Fibroblast of the aortic adventitia (primary cell): ENCODE measurements at regions not wholly inside any gene's neighbourhood (a gene's known extent, or its start where the extent isn't known, plus 50 kb on each side); places are given as distances from the start of the nearest gene placed in this dataset.
A peak's percentile ranks its signal among the peaks of the same experiment; 100 is the strongest.

Experiments used
- DNase-seq: peaks from one replicate; pipeline ENCODE4 v3.0.0-alpha.2; 2010; ENCODE audit warnings: low read depth
- H3K4me3 ChIP-seq: 2 replicates; pipeline ENCODE4 v1.5.1; 2011; ENCODE audit warnings: low read depth, mild to moderate bottlenecking, control low read depth, low read length, moderate library complexity
- CTCF ChIP-seq: IDR thresholded peaks from 2 replicates; pipeline ENCODE4 v1.5.1; 2011; ENCODE audit warnings: mild to moderate bottlenecking, low read length, control low read depth, inconsistent platforms; ENCODE audit not compliant: insufficient read depth

DNA sequence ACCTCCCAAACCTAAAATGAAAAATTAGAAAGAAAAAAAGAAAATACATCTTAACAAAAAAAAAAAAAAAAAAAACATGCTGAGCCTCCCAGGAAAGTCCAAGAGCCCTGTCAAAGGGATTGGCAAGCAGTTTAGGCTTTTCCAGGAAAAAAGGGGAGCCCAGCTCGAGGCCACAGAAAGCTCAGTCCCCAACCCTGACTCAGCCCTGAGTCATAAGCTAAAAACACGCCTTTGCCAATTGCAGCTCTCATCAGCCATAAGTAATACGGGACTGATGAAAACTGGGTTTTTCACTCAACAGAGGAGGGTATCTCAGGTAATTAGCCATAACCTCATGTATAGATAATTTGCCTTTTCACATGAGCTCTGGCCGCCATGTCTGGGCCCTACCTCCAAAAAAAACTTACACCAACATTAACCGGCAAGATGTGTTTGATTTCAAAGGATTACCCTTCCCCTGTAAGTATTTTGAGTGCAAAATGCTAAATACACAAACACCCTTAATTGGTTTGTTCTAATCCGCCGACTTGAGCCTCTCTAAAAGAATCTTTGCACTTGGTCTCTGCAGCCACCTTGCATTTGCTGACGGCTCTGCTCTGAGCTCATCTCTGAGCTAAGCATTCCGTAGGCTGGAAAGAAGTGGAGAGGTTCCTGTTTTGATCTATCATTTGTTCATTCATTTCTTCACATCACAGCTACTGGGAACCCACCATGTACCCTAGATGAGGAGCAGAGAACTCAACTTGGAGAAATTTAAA, 319.2 kb downstream of the BCL11B start:
- DNase-seq, result peak; percentile 2
- H3K4me3 ChIP-seq, result no peak overlapping the region
- TF ChIP-seq CTCF, result no peak

- DNase-seq, result no peak
- TF ChIP-seq CTCF, result no peak
- no peak overlapping the region for H3K4me3 ChIP-seq
Observed at GRCh38 chr14:98953551-98954348, 318.2 kb downstream of the BCL11B start.

GRCh38 chr14:98954349-98955000, 317.5 kb downstream of the BCL11B start:
- no peak for DNase-seq
- no peak overlapping the region for H3K4me3 ChIP-seq
- TF ChIP-seq CTCF, result no peak

- no peak for TF ChIP-seq CTCF
- H3K4me3 ChIP-seq, result no peak overlapping the region
- no peak for DNase-seq
Observed at GRCh38 chr14:98955036-98955740, 316.8 kb downstream of the BCL11B start.

DNA sequence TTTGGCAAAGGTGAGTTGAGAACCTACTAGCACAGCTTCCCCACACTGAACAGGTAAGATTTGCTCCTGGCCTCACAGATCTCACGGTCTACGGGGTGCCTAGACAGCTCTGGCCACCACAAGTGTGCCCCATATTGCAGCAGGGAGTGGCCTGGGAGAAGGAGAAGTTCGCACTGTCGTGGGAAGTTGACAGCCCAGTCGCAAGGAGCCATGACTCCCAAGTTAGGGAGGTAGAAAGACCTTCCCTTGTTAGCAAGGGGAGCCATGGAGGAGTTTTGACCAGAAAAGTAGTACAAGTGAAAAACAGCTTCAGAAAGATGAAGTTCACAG, 316.3 kb downstream of the BCL11B start:
- DNase-seq, result no peak
- no peak overlapping the region for H3K4me3 ChIP-seq
- TF ChIP-seq CTCF, result no peak

GRCh38 chr14:98956181-98956580, 315.8 kb downstream of the BCL11B start:
- no peak overlapping the region for H3K4me3 ChIP-seq
- TF ChIP-seq CTCF, result no peak
- DNase-seq, result no peak
